Body of pancreas (tissue), 4 donors: ENCODE measurements at regions not wholly inside any gene's neighbourhood (a gene's known extent, or its start where the extent isn't known, plus 50 kb on each side); places are given as distances from the start of the nearest gene placed in this dataset.

Source experiments
- ATAC-seq: fragments of 150-250 bp; one replicate; pipeline ENCODE4 v1.9.1; 2016
- DNase-seq, 4 donors: peaks; one replicate each; pipeline ENCODE4 v3.0.0-alpha.2; 2019
- H3K27ac ChIP-seq, 4 donors: fragments of 200-600 bp; sonication (generic); 1 replicate in 3 of 4; 2 replicates in 1 of 4; pipeline versions ENCODE4 v1.5.1 to v1.6.1; 2016 to 2019; ENCODE audit warnings: mild to moderate bottlenecking in 1 of 4, mixed read lengths in 1 of 4, moderate library complexity in 1 of 4
- H3K27me3 ChIP-seq, 2 donors: fragments of 200-600 bp; sonication (generic); one replicate each; pipeline ENCODE4 v1.6.0; 2016; ENCODE audit warnings: mild to moderate bottlenecking in 1 of 2
- H3K36me3 ChIP-seq, 2 donors: fragments of 200-600 bp; sonication (generic); replicated peaks in 1 of 2; 2 replicates each; pipeline ENCODE4 v1.5.1; 2016; ENCODE audit warnings: low read depth in 2 of 2; ENCODE audit not compliant: insufficient read depth in 1 of 2
- H3K4me1 ChIP-seq: fragments of 200-600 bp; sonication (generic); one replicate; pipeline ENCODE4 v1.6.0; 2016
- H3K4me3 ChIP-seq, 2 donors: fragments of 200-600 bp; sonication (generic); 1 replicate in 1 of 2; 2 replicates in 1 of 2; pipeline ENCODE4 v1.5.1; 2016 to 2019
- H3K9me3 ChIP-seq, 3 donors: fragments of 200-600 bp; sonication (generic); 1 replicate in 2 of 3; 2 replicates in 1 of 3; pipeline ENCODE4 v1.5.1; 2016
- POLR2A ChIP-seq, 3 donors: fragments of 450-650 bp; IDR thresholded peaks; one replicate each; pipeline ENCODE4 v1.6.1; 2016; ENCODE audit warnings: antibody characterized with exemption in 3 of 3, mild to moderate bottlenecking in 2 of 3
- WGBS, 2 donors: methylation state at CpG; one replicate each; pipeline ENCODE4 v1.1.5; 2017; 5-methylcytosine and 5-hydroxymethylcytosine counted together
- intact Hi-C: fragments of 100-400 bp; cut with DNase I; formaldehyde crosslinking; loops from one replicate; pipeline ENCODE4 v1.15.1; 2023
- TF ChIP-seq, protein P1 (sequence below), 7 experiments: fragments of 450-650 bp in 4 of 7; fragments of 200-600 bp in 3 of 7; sonication (generic) in 3 of 7; IDR thresholded peaks; one replicate each; pipeline ENCODE4 v1.5.1; 2016 to 2019; ENCODE audit warnings: antibody characterized with exemption in 7 of 7

DNA sequence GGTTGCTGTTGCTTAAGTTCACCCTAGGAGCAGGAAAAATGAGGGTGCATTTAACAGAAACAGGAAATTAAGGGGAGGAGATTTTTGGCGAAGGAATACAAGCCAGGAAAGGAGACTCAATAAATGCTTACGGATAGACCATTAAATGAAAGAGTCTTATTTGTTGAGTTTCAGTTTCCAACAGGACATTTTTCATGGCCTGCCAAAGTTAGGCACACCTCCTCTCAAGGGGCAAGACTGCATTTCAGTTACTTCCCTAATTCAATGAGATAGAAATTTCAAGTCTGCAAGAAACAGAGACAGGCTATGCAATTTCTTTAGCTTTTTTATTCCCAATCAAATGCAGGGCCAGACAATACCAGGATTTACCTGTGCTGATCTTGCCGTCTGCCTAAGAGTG is 394.7 kb upstream of the KLHL29 start:
- 55 to 71% methylated on average over 3 of the region's 3 CpGs for WGBS, 2 donors
- Histone ChIP-seq H3K36me3 (no peaks in the 10 kb centered on the region), H3K4me3 (no peak overlapping the region), H3K27ac (no peak overlapping the region), H3K4me1 (no peaks in the 10 kb centered on the region), H3K27me3 (no peaks in the 10 kb centered on the region), H3K9me3 (no peaks in the 10 kb centered on the region)
- DNase-seq: no peak
- ATAC-seq: no peak
- TF ChIP-seq, protein P1, sequence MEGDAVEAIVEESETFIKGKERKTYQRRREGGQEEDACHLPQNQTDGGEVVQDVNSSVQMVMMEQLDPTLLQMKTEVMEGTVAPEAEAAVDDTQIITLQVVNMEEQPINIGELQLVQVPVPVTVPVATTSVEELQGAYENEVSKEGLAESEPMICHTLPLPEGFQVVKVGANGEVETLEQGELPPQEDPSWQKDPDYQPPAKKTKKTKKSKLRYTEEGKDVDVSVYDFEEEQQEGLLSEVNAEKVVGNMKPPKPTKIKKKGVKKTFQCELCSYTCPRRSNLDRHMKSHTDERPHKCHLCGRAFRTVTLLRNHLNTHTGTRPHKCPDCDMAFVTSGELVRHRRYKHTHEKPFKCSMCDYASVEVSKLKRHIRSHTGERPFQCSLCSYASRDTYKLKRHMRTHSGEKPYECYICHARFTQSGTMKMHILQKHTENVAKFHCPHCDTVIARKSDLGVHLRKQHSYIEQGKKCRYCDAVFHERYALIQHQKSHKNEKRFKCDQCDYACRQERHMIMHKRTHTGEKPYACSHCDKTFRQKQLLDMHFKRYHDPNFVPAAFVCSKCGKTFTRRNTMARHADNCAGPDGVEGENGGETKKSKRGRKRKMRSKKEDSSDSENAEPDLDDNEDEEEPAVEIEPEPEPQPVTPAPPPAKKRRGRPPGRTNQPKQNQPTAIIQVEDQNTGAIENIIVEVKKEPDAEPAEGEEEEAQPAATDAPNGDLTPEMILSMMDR (IDR thresholded peaks at IDR 0.05): no peak
- no peak for TF ChIP-seq POLR2A (IDR thresholded peaks at IDR 0.05)
- intact Hi-C loops: no loop called here

DNA sequence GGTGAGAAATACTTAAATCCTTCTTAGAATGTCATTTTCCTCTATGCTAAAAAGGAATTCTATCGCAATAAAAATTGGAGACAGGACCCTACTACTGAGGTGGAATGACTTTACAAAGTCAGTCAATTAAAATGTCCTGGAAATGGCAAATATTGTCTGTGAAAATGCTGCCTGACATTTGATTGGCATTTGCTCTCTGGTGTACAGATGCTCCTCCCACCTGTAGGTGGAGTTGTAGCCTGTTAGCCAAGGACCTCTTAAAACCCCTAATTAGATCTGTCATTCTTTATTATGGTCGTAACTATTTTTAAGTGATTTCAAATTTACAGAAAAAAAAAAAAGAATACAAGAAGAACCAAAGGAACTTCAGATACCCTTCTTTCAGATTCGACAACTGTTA is 393.1 kb upstream of the KLHL29 start:
- no peak for DNase-seq
- 53 to 62% methylated on average over 3 of the region's 3 CpGs for WGBS, 2 donors
- intact Hi-C loops: no loop called here

DNA sequence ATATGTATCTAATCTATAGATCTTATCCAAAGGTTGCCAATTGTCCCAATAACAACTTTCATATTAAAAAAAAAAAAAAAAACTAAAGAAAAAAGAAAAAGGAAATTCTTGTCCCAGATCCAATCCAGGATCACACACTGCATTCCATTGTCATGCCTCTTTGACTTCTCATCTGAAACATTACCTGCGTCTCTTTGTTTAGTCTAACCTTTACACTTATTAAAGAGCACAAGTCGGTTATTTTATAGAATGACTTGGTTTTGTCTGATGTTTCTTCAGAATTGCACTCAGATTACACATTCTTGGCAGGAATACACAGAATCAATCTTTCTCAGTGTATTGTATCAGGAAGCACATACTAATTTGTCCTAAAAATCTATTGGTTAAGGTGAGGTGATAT is 392.5 kb upstream of the KLHL29 start:
- TF ChIP-seq, protein P1 (IDR thresholded peaks at IDR 0.05): no peak
- no peak for TF ChIP-seq POLR2A (IDR thresholded peaks at IDR 0.05)
- no peaks in the 10 kb centered on the region for H3K9me3 ChIP-seq
- no peak overlapping the region for H3K27ac ChIP-seq
- H3K4me1 ChIP-seq: no peaks in the 10 kb centered on the region
- no peaks in the 10 kb centered on the region for H3K27me3 ChIP-seq
- no peaks in the 10 kb centered on the region for H3K36me3 ChIP-seq
- ATAC-seq (no peak), DNase-seq (no peak)
- intact Hi-C loops: no loop called here
- H3K4me3 ChIP-seq: no peak overlapping the region
- 24 to 29% methylated on average over 2 of the region's 2 CpGs for WGBS, 2 donors

More for the DNA sequence above, 393.1 kb upstream of the KLHL29 start:
- no peaks in the 10 kb centered on the region for H3K9me3 ChIP-seq
- H3K4me1 ChIP-seq: no peaks in the 10 kb centered on the region
- no peaks in the 10 kb centered on the region for H3K36me3 ChIP-seq
- no peak for ATAC-seq
- H3K27ac ChIP-seq: no peak overlapping the region
- TF ChIP-seq POLR2A (IDR thresholded peaks at IDR 0.05): no peak
- TF ChIP-seq, protein P1 (IDR thresholded peaks at IDR 0.05): no peak
- no peaks in the 10 kb centered on the region for H3K27me3 ChIP-seq
- H3K4me3 ChIP-seq: no peak overlapping the region

DNA sequence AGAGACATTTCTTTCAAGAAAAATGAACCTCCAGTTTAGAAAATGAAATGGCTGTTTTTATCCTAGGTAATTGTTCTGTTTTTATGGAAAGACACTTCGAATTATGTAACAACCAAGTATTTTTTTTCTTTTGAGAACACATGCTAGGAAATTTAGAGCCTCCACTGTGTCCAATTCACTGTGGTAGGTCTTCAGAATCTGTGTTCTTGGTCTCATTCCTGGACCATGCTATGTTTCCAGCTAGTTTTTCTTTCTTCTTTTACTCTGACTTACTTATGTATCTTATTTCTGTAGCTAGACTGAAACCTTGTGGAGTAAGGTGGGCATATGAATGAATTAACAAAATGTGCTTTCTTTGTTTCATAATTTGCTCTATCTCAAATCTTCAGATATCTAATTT is 391.7 kb upstream of the KLHL29 start:
- intact Hi-C loops: no loop called here
- Histone ChIP-seq H3K27me3 (no peaks in the 10 kb centered on the region), H3K4me1 (no peaks in the 10 kb centered on the region), H3K9me3 (no peaks in the 10 kb centered on the region), H3K4me3 (no peak overlapping the region), H3K27ac (no peak overlapping the region), H3K36me3 (no peaks in the 10 kb centered on the region)
- no peak for DNase-seq
- no peak for ATAC-seq
- TF ChIP-seq, protein P1 (IDR thresholded peaks at IDR 0.05): no peak
- no peak for TF ChIP-seq POLR2A (IDR thresholded peaks at IDR 0.05)
- WGBS, 2 donors: 53 to 67% methylated on average over 1 of the region's 1 CpG

DNA sequence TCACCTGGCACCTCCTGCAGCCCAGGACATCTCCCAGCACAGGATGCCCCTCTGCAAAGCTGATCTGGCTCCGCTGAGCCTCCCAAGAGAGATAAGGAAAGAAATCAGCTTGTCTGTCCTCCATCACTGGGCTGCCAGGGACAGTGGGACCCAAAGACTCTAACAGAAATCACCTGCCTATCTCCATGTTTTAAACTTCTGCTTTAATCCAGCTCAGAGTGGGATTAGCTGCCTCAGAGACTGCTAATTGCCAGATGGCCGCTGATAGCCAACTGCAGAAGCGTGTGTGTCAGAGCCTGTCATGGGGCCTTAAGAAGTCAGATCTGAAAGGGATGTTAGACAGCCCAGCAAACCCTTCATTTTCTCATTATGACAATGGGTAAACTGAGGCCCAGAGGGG is 389.4 kb upstream of the KLHL29 start:
- intact Hi-C loops: no loop called here
- no peak overlapping the region for H3K4me3 ChIP-seq
- DNase-seq (no peak), ATAC-seq (no peak)
- WGBS, 2 donors: 60 to 75% methylated on average over 3 of the region's 3 CpGs
- TF ChIP-seq, protein P1 (IDR thresholded peaks at IDR 0.05): no peak
- TF ChIP-seq POLR2A (IDR thresholded peaks at IDR 0.05): no peak
- no peaks in the 10 kb centered on the region for H3K4me1 ChIP-seq
- no peaks in the 10 kb centered on the region for H3K36me3 ChIP-seq
- H3K9me3 ChIP-seq: no peaks in the 10 kb centered on the region
- H3K27ac ChIP-seq: no peak overlapping the region
- no peaks in the 10 kb centered on the region for H3K27me3 ChIP-seq
